Loucy (cell line): ENCODE measurements at regions not wholly inside any gene's neighbourhood (a gene's known extent, or its start where the extent isn't known, plus 50 kb on each side); places are given as distances from the start of the nearest gene placed in this dataset.

Source experiments
- EZH2phosphoT487 ChIP-seq: fragments of 200-600 bp; IDR thresholded peaks from 2 replicates; pipeline ENCODE4 v1.6.1; 2018; ENCODE audit warnings: antibody characterized with exemption, mild to moderate bottlenecking, moderate library complexity, borderline replicate concordance
- TF ChIP-seq, protein P1 (sequence below): fragments of 200-600 bp; sonication (generic); conservative IDR thresholded peaks from 2 replicates; pipeline ENCODE4 v1.5.1; 2014; ENCODE audit warnings: mild to moderate bottlenecking, antibody characterized with exemption, low read length

- TF ChIP-seq, protein P1, sequence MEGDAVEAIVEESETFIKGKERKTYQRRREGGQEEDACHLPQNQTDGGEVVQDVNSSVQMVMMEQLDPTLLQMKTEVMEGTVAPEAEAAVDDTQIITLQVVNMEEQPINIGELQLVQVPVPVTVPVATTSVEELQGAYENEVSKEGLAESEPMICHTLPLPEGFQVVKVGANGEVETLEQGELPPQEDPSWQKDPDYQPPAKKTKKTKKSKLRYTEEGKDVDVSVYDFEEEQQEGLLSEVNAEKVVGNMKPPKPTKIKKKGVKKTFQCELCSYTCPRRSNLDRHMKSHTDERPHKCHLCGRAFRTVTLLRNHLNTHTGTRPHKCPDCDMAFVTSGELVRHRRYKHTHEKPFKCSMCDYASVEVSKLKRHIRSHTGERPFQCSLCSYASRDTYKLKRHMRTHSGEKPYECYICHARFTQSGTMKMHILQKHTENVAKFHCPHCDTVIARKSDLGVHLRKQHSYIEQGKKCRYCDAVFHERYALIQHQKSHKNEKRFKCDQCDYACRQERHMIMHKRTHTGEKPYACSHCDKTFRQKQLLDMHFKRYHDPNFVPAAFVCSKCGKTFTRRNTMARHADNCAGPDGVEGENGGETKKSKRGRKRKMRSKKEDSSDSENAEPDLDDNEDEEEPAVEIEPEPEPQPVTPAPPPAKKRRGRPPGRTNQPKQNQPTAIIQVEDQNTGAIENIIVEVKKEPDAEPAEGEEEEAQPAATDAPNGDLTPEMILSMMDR, result no peak
- no peak for TF ChIP-seq EZH2phosphoT487
Observed at GRCh38 chr4:123827511-123827910, 430.9 kb downstream of the SPRY1 start.
